ENCODE measurements at regions not wholly inside any gene's neighbourhood (a gene's known extent, or its start where the extent isn't known, plus 50 kb on each side); places are given as distances from the start of the nearest gene placed in this dataset.

- Histone ChIP-seq H3K27ac (ENCODE audit: low read depth, low read length) (no peak overlapping the region), H3K9me3 (ENCODE audit: low read depth, low read length) (no peaks in the 10 kb centered on the region), H3K4me1 (ENCODE audit: insufficient read depth, low read length) (no peaks in the 10 kb centered on the region), H3K79me2 (ENCODE audit: insufficient read depth, low read length) (no peaks in the 10 kb centered on the region), H2AFZ (ENCODE audit: low read length) (no peak overlapping the region), H3K4me2 (ENCODE audit: insufficient read depth, low read length) (no peak overlapping the region), H3K4me3 (ENCODE audit: insufficient read depth, low read length) (no peak overlapping the region), H3K36me3 (ENCODE audit: insufficient read depth, low read length) (no peaks in the 10 kb centered on the region), H3K27me3 (ENCODE audit: insufficient read depth, low read length) (no peaks in the 10 kb centered on the region), H4K20me1 (ENCODE audit: insufficient read depth, low read length) (no peaks in the 10 kb centered on the region)
- no peak for DNase-seq (ENCODE audit: insufficient read length, low spot score, missing footprints)
- TF ChIP-seq, protein P1, sequence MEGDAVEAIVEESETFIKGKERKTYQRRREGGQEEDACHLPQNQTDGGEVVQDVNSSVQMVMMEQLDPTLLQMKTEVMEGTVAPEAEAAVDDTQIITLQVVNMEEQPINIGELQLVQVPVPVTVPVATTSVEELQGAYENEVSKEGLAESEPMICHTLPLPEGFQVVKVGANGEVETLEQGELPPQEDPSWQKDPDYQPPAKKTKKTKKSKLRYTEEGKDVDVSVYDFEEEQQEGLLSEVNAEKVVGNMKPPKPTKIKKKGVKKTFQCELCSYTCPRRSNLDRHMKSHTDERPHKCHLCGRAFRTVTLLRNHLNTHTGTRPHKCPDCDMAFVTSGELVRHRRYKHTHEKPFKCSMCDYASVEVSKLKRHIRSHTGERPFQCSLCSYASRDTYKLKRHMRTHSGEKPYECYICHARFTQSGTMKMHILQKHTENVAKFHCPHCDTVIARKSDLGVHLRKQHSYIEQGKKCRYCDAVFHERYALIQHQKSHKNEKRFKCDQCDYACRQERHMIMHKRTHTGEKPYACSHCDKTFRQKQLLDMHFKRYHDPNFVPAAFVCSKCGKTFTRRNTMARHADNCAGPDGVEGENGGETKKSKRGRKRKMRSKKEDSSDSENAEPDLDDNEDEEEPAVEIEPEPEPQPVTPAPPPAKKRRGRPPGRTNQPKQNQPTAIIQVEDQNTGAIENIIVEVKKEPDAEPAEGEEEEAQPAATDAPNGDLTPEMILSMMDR (IDR thresholded peaks at IDR 0.05; ENCODE audit: extremely low read depth, low read depth, low read length) = no peak
These were observed 256.1 kb upstream of the STS start for GRCh38 chrX:6891404-6891803.

GRCh38 chrX:6890544-6891261 lies 256.8 kb upstream of the STS start:
- Histone ChIP-seq H3K36me3 (ENCODE audit: insufficient read depth, low read length) (no peaks in the 10 kb centered on the region), H4K20me1 (ENCODE audit: insufficient read depth, low read length) (no peaks in the 10 kb centered on the region), H3K79me2 (ENCODE audit: insufficient read depth, low read length) (no peaks in the 10 kb centered on the region), H3K4me2 (ENCODE audit: insufficient read depth, low read length) (no peak overlapping the region), H3K27me3 (ENCODE audit: insufficient read depth, low read length) (no peaks in the 10 kb centered on the region), H3K9me3 (ENCODE audit: low read depth, low read length) (no peaks in the 10 kb centered on the region), H3K4me1 (ENCODE audit: insufficient read depth, low read length) (no peaks in the 10 kb centered on the region), H3K4me3 (ENCODE audit: insufficient read depth, low read length) (no peak overlapping the region), H3K27ac (ENCODE audit: low read depth, low read length) (no peak overlapping the region), H2AFZ (ENCODE audit: low read length) (no peak overlapping the region)
- DNase-seq (ENCODE audit: insufficient read length, low spot score, missing footprints) = no peak
- TF ChIP-seq, protein P1 (IDR thresholded peaks at IDR 0.05; ENCODE audit: extremely low read depth, low read depth, low read length) = no peak

- H3K79me2 ChIP-seq (ENCODE audit: insufficient read depth, low read length) = no peaks in the 10 kb centered on the region
- no peaks in the 10 kb centered on the region for H3K4me1 ChIP-seq (ENCODE audit: insufficient read depth, low read length)
- no peaks in the 10 kb centered on the region for H4K20me1 ChIP-seq (ENCODE audit: insufficient read depth, low read length)
- no peaks in the 10 kb centered on the region for H3K36me3 ChIP-seq (ENCODE audit: insufficient read depth, low read length)
- H2AFZ ChIP-seq (ENCODE audit: low read length) = no peak overlapping the region
- no peaks in the 10 kb centered on the region for H3K9me3 ChIP-seq (ENCODE audit: low read depth, low read length)
- H3K4me2 ChIP-seq (ENCODE audit: insufficient read depth, low read length) = no peak overlapping the region
- TF ChIP-seq, protein P1 (IDR thresholded peaks at IDR 0.05; ENCODE audit: extremely low read depth, low read depth, low read length) = no peak
- H3K27ac ChIP-seq (ENCODE audit: low read depth, low read length) = no peak overlapping the region
- no peaks in the 10 kb centered on the region for H3K27me3 ChIP-seq (ENCODE audit: insufficient read depth, low read length)
- H3K4me3 ChIP-seq (ENCODE audit: insufficient read depth, low read length) = no peak overlapping the region
- no peak for DNase-seq (ENCODE audit: insufficient read length, low spot score, missing footprints)
These were observed 261.6 kb upstream of the STS start for GRCh38 chrX:6885909-6886308.

DNA sequence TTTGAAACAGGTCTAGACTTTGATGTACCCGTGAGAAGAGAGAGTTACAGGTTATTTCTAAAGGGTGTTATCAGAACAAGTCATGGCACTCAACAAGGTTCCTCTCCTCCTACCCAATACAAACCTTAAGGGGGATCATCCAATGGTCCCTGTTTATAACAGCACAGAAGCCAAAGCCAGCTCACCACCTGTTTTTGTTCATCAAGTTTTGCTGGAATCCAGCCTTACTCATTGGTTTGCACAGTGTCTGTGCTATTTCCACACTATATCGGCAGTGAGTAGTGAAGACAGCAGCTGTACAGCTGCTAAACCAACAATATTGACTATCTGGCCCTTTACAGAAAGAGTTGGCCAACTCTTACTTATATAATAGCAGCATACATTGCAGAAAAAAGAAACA lies 262.1 kb upstream of the STS start:
- Histone ChIP-seq H2AFZ (ENCODE audit: low read length) (no peak overlapping the region), H3K4me2 (ENCODE audit: insufficient read depth, low read length) (no peak overlapping the region), H3K79me2 (ENCODE audit: insufficient read depth, low read length) (no peaks in the 10 kb centered on the region), H3K4me1 (ENCODE audit: insufficient read depth, low read length) (no peaks in the 10 kb centered on the region), H4K20me1 (ENCODE audit: insufficient read depth, low read length) (no peaks in the 10 kb centered on the region), H3K27me3 (ENCODE audit: insufficient read depth, low read length) (no peaks in the 10 kb centered on the region), H3K27ac (ENCODE audit: low read depth, low read length) (no peak overlapping the region), H3K36me3 (ENCODE audit: insufficient read depth, low read length) (no peaks in the 10 kb centered on the region), H3K4me3 (ENCODE audit: insufficient read depth, low read length) (no peak overlapping the region), H3K9me3 (ENCODE audit: low read depth, low read length) (no peaks in the 10 kb centered on the region)
- TF ChIP-seq, protein P1 (IDR thresholded peaks at IDR 0.05; ENCODE audit: extremely low read depth, low read depth, low read length) = no peak
- no peak for DNase-seq (ENCODE audit: insufficient read length, low spot score, missing footprints)

Data from osteoblast (primary cell).